ENCODE measurements at regions not wholly inside any gene's neighbourhood (a gene's known extent, or its start where the extent isn't known, plus 50 kb on each side); places are given as distances from the start of the nearest gene placed in this dataset.

DNA sequence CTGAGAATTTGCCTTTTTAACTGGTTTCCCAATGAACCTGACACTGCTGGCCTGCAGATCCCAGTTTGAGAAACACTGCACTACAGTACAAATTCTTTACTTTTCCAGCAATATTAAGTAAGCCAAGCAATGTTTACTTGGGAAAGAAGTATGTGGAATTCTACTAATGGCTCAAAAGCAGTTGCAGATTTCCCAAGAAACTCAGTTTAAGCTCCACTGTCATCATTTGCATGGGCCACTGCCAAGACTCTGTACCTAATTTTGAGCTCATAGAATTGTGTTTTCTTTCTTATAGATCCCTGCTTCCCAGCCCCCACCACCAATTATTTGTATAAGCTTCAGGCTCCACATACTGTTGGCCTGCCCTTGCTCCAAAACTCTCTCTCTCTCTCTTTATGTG lies 676.1 kb downstream of the RNF144A start:
- TF ChIP-seq POLR2AphosphoS5 (IDR thresholded peaks at IDR 0.05) (no peak), EP300 (IDR thresholded peaks at IDR 0.05) (peak; percentile 7)
- TF ChIP-seq, protein P1, sequence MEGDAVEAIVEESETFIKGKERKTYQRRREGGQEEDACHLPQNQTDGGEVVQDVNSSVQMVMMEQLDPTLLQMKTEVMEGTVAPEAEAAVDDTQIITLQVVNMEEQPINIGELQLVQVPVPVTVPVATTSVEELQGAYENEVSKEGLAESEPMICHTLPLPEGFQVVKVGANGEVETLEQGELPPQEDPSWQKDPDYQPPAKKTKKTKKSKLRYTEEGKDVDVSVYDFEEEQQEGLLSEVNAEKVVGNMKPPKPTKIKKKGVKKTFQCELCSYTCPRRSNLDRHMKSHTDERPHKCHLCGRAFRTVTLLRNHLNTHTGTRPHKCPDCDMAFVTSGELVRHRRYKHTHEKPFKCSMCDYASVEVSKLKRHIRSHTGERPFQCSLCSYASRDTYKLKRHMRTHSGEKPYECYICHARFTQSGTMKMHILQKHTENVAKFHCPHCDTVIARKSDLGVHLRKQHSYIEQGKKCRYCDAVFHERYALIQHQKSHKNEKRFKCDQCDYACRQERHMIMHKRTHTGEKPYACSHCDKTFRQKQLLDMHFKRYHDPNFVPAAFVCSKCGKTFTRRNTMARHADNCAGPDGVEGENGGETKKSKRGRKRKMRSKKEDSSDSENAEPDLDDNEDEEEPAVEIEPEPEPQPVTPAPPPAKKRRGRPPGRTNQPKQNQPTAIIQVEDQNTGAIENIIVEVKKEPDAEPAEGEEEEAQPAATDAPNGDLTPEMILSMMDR (IDR thresholded peaks at IDR 0.05): no peak
- Histone ChIP-seq H3K27me3 (no peaks in the 10 kb centered on the region), H3K4me1 (no peaks in the 10 kb centered on the region), H3K27ac (replicated peaks in 1 of 4) (no peak overlapping the region), H3K4me3 (no peak overlapping the region), H3K36me3 (no peaks in the 10 kb centered on the region), H3K9me3 (no peaks in the 10 kb centered on the region)
- DNase-seq (ENCODE audit: extremely low spot score): no peak
- intact Hi-C loops (cut with DNase I): no loop called here

DNA sequence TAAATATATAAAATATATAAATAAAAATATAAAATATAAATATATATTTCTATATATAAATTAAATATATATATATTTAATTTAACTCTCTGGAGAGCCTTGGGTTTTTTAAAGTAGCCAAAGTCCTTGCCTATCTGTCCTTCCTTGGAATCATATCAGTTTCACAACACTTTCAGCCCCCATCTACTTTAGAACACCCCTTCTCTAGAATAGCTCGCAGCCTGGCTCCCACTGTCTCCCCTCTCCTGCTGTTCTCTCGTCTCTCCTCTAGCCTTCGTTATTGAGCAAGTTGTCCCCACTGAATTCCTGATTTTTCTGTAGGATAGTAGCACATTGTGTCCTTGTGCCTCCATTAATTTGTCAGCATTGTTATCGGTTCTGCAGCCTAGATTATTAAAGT lies 677.0 kb downstream of the RNF144A start:
- H3K9me3 ChIP-seq: no peaks in the 10 kb centered on the region
- no peaks in the 10 kb centered on the region for H3K36me3 ChIP-seq
- H3K4me1 ChIP-seq: no peaks in the 10 kb centered on the region
- no peaks in the 10 kb centered on the region for H3K27me3 ChIP-seq
- H3K27ac ChIP-seq (replicated peaks in 1 of 4): no peak overlapping the region
- intact Hi-C loops (cut with DNase I): no loop called here
- TF ChIP-seq, protein P1 (IDR thresholded peaks at IDR 0.05): no peak
- TF ChIP-seq EP300 (IDR thresholded peaks at IDR 0.05): no peak
- TF ChIP-seq POLR2AphosphoS5 (IDR thresholded peaks at IDR 0.05): no peak
- no peak for TF ChIP-seq POLR2A (IDR thresholded peaks at IDR 0.05; ENCODE audit: low read depth)
- H3K4me3 ChIP-seq: no peak overlapping the region
- no peak for DNase-seq (ENCODE audit: extremely low spot score)
- 89% methylated on average over 4 of the region's 4 CpGs for WGBS

DNA sequence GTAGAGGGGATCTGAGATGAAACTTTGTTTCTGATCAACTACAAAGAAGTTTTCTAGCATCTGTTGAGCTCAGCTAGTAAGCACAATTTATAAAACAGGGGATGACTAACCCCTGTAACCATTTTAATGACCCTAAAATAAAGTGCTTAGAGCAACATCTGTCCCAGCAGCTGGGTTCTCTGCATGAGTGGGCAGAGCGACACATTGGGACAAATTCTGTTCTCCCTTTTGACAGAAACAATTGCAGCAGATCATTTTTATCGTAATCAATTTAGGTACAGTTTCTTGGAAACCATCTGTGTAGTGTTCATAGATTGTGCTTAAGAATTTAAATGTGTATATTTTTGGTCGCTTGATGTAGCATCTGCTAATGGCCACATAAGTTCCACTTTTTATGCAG lies 678.0 kb downstream of the RNF144A start:
- 79% methylated on average over 3 of the region's 3 CpGs for WGBS
- DNase-seq (ENCODE audit: extremely low spot score): no peak
- Histone ChIP-seq H3K9me3 (no peaks in the 10 kb centered on the region), H3K27me3 (no peaks in the 10 kb centered on the region), H3K4me3 (no peak overlapping the region), H3K4me1 (no peaks in the 10 kb centered on the region), H3K27ac (replicated peaks in 1 of 4) (no peak overlapping the region), H3K36me3 (no peaks in the 10 kb centered on the region)
- intact Hi-C loops (cut with DNase I): no loop called here
- TF ChIP-seq POLR2A (IDR thresholded peaks at IDR 0.05; ENCODE audit: low read depth): no peak
- no peak for TF ChIP-seq POLR2AphosphoS5 (IDR thresholded peaks at IDR 0.05)
- TF ChIP-seq, protein P1 (IDR thresholded peaks at IDR 0.05): no peak
- TF ChIP-seq EP300 (IDR thresholded peaks at IDR 0.05): no peak

DNA sequence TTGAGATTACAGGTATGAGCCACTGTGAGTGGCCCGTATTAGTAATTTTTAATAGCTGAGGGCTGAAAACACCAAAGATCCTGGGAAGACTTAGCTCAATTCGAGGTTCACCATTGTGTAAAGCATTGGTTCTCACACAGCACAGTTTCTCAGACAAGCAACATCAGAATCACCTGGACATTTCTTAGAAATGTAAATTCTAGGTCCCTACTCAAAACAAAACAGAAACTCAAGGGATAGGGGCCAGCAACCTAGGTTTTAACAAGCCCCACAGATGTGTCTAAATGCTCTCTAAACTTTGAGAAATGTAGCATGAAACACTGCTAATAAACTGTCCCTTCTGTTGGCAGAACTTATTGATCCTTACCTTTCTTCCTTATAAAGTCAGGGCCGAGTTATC lies 681.2 kb downstream of the RNF144A start:
- DNase-seq (ENCODE audit: extremely low spot score): no peak
- WGBS: 86% methylated on average over 2 of the region's 3 CpGs
- H3K27me3 ChIP-seq: no peaks in the 10 kb centered on the region
- no peaks in the 10 kb centered on the region for H3K4me1 ChIP-seq
- H3K9me3 ChIP-seq: no peaks in the 10 kb centered on the region
- H3K36me3 ChIP-seq: no peaks in the 10 kb centered on the region
- H3K27ac ChIP-seq (replicated peaks in 1 of 4): no peak overlapping the region
- intact Hi-C loops (cut with DNase I): no loop called here
- no peak for TF ChIP-seq POLR2AphosphoS5 (IDR thresholded peaks at IDR 0.05)
- TF ChIP-seq, protein P1 (IDR thresholded peaks at IDR 0.05): no peak
- no peak for TF ChIP-seq EP300 (IDR thresholded peaks at IDR 0.05)
- TF ChIP-seq POLR2A (IDR thresholded peaks at IDR 0.05; ENCODE audit: low read depth): no peak
- no peak overlapping the region for H3K4me3 ChIP-seq

DNA sequence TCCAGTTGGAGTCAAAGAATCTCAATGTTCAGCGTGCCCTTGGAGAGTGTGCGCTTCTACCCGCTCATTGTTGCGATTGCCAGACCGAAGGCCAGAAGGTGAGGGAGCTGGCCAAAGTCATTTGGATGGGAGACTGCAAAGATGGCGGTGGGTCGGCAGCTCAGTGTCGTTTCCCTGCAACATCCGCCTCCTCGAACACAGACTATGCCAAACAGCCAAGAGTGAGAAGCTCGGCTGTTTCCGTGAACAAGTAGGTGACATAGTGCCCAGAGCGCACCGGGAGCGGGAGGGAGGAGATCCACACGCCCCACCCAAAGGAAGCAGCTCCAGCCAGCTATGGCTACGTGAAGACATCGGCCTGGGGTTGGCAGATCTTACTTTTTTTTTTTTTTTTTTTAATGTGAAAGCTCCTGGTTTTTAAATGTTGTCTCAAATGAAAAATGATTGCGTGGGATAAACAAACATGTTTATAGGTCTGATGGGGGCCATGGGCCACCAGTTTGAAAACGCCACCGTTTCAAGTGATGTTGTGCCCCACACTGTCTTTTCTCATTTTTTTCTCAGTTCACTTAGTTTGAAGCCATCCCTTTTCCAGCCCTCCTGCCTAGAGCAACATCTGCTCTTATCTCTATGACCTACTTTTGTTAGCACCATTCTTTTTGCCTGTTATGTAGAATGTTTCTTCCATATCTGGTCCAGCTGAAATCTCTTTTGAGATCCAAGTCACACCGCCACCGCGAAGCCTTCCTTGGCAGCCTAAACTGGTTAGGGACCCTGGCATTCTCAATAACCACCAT lies 682.4 kb downstream of the RNF144A start:
- no peak for TF ChIP-seq POLR2A (IDR thresholded peaks at IDR 0.05; ENCODE audit: low read depth)
- TF ChIP-seq, protein P1 (IDR thresholded peaks at IDR 0.05): no peak
- no peak for TF ChIP-seq POLR2AphosphoS5 (IDR thresholded peaks at IDR 0.05)
- TF ChIP-seq EP300 (IDR thresholded peaks at IDR 0.05): no peak
- H3K27ac ChIP-seq (replicated peaks in 1 of 4): no peak overlapping the region
- intact Hi-C loops (cut with DNase I): no loop called here
- no peak for DNase-seq (ENCODE audit: extremely low spot score)
- no peak overlapping the region for H3K4me3 ChIP-seq
- no peaks in the 10 kb centered on the region for H3K36me3 ChIP-seq
- H3K27me3 ChIP-seq: no peaks in the 10 kb centered on the region
- no peaks in the 10 kb centered on the region for H3K4me1 ChIP-seq
- 93% methylated on average over 24 of the region's 24 CpGs for WGBS
- no peaks in the 10 kb centered on the region for H3K9me3 ChIP-seq

Measured in esophagus muscularis mucosa (tissue), 4 donors.